ENCODE measurements at regions not wholly inside any gene's neighbourhood (a gene's known extent, or its start where the extent isn't known, plus 50 kb on each side); places are given as distances from the start of the nearest gene placed in this dataset.

DNA sequence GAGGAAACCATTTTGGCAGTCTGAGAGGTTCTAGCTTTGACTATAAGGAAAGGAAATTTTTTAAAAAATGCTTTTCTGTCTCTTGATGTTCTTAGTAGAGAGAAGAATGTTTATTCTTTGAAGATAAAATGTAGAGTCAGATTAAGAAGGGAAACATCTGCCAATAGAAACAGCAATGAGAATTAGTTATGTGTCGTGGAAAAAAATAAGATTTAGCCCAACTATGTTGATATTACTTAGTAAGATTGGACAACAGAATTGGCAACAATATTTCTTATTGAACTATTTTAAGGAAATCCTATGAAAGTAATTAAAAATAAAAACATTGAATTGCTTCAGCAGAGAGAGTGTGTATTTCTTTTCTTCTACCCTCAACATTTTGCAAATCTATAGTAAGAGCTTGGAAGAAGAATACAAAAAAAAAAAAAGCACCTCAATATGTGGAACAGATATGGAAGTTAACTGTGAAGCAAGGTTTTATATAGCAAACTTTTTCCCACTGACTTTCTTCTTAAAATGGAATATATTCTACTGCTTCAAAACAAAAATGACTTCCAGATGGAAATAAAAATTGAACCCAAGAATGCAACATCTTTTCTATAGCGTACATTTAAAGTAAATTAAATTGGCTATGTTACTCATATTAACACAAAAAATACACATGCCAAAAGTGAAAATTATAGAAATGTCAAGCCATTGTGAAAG, 177.9 kb downstream of the FAM124B start:
- no peak for TF ChIP-seq EZH2 (IDR thresholded peaks at IDR 0.05; ENCODE audit: low read length, missing control alignments)
- TF ChIP-seq, protein P1, sequence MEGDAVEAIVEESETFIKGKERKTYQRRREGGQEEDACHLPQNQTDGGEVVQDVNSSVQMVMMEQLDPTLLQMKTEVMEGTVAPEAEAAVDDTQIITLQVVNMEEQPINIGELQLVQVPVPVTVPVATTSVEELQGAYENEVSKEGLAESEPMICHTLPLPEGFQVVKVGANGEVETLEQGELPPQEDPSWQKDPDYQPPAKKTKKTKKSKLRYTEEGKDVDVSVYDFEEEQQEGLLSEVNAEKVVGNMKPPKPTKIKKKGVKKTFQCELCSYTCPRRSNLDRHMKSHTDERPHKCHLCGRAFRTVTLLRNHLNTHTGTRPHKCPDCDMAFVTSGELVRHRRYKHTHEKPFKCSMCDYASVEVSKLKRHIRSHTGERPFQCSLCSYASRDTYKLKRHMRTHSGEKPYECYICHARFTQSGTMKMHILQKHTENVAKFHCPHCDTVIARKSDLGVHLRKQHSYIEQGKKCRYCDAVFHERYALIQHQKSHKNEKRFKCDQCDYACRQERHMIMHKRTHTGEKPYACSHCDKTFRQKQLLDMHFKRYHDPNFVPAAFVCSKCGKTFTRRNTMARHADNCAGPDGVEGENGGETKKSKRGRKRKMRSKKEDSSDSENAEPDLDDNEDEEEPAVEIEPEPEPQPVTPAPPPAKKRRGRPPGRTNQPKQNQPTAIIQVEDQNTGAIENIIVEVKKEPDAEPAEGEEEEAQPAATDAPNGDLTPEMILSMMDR (conservative IDR thresholded peaks at IDR 0.05 in 1 of 2, IDR thresholded peaks at IDR 0.05 in 1 of 2; ENCODE audit: low read depth in 1 of 2, low read length in 2 of 2), result no peak
- peak in 1 of 2 donors; percentile 24 for DNase-seq (ENCODE audit: low read depth in 2 of 2)
- H3K36me3 ChIP-seq (ENCODE audit: control insufficient read depth, insufficient read depth, low read length), result no peaks in the 10 kb centered on the region
- H3K27me3 ChIP-seq (ENCODE audit: control insufficient read depth, insufficient read depth, low read length), result no peaks in the 10 kb centered on the region
- peaks cover 11% of the 10 kb centered on the region for H3K4me1 ChIP-seq (ENCODE audit: control insufficient read depth, extremely low read depth, insufficient read depth, low read length)
- H3K9ac ChIP-seq (ENCODE audit: insufficient read depth, low read length), result no peak overlapping the region
- no peak overlapping the region for H3K4me3 ChIP-seq (replicated peaks in 1 of 4; ENCODE audit: control extremely low read depth in 1 of 4, insufficient read depth in 1 of 4, low read depth in 3 of 4, low read length in 4 of 4)
- no peak overlapping the region for H3K4me2 ChIP-seq (ENCODE audit: extremely low read depth, insufficient read depth, low read length)
- no peaks in the 10 kb centered on the region for H3K9me3 ChIP-seq (ENCODE audit: control insufficient read depth, insufficient read depth, low read depth, low read length)
- H3K79me2 ChIP-seq (ENCODE audit: control insufficient read depth, insufficient read depth, low read length), result no peaks in the 10 kb centered on the region
- H2AFZ ChIP-seq (ENCODE audit: low read length), result no peak overlapping the region
- no peak overlapping the region for H3K27ac ChIP-seq (ENCODE audit: insufficient read depth, low read length)
- H4K20me1 ChIP-seq (ENCODE audit: control insufficient read depth, extremely low read depth, insufficient read depth, low read length), result no peaks in the 10 kb centered on the region

DNA sequence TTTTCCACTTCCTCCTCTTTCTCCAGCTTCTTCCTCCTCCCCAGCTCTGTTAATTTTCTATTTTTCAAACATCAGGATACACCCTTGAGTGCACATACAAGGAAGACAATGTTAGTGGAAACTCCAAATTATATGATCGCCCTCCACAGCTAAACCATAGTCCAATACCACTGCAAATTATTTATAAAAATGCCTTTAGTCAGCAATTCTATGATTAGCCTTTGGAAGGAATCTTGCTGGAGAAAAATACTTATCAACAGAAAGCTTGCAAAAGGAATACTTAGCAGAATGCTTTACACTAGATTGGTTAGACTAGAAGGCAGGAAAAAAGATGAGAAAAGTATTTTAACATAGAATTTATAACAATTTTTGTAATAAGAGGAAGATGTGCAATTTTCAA, 178.9 kb downstream of the FAM124B start:
- TF ChIP-seq, protein P1 (conservative IDR thresholded peaks at IDR 0.05 in 1 of 2, IDR thresholded peaks at IDR 0.05 in 1 of 2; ENCODE audit: low read depth in 1 of 2, low read length in 2 of 2), result no peak
- no peak for TF ChIP-seq EZH2 (IDR thresholded peaks at IDR 0.05; ENCODE audit: low read length, missing control alignments)

DNA sequence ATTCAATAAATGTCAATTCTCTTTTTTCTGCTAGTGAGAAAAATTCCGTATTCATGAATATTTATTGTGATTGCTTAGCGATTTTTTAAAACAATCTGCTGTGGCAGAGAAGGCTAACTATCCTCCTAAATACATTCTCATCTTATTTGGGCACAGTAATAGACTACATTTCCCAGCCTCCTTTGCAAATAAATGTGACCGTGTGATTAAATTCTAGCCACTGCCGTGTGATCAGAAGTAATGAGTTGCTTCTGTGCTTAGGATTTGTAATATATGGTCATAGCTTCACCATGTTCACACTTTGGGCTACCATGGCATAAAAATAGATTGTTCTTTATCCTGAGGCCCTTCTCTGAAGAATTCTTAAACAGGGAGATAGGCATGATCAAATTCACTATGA, 179.6 kb downstream of the FAM124B start:
- H3K4me3 ChIP-seq (replicated peaks in 1 of 4; ENCODE audit: control extremely low read depth in 1 of 4, insufficient read depth in 1 of 4, low read depth in 3 of 4, low read length in 4 of 4), result no peak overlapping the region
- peaks cover 11% of the 10 kb centered on the region for H3K4me1 ChIP-seq (ENCODE audit: control insufficient read depth, extremely low read depth, insufficient read depth, low read length)
- H3K9ac ChIP-seq (ENCODE audit: insufficient read depth, low read length), result no peak overlapping the region
- no peak overlapping the region for H2AFZ ChIP-seq (ENCODE audit: low read length)
- no peaks in the 10 kb centered on the region for H3K36me3 ChIP-seq (ENCODE audit: control insufficient read depth, insufficient read depth, low read length)
- TF ChIP-seq, protein P1 (conservative IDR thresholded peaks at IDR 0.05 in 1 of 2, IDR thresholded peaks at IDR 0.05 in 1 of 2; ENCODE audit: low read depth in 1 of 2, low read length in 2 of 2), result no peak
- TF ChIP-seq EZH2 (IDR thresholded peaks at IDR 0.05; ENCODE audit: low read length, missing control alignments), result no peak
- H3K79me2 ChIP-seq (ENCODE audit: control insufficient read depth, insufficient read depth, low read length), result no peaks in the 10 kb centered on the region
- H3K27me3 ChIP-seq (ENCODE audit: control insufficient read depth, insufficient read depth, low read length), result no peaks in the 10 kb centered on the region
- H3K9me3 ChIP-seq (ENCODE audit: control insufficient read depth, insufficient read depth, low read depth, low read length), result no peaks in the 10 kb centered on the region
- no peak overlapping the region for H3K27ac ChIP-seq (ENCODE audit: insufficient read depth, low read length)
- DNase-seq (ENCODE audit: low read depth in 2 of 2), result peak; percentile 30 to 34
- H4K20me1 ChIP-seq (ENCODE audit: control insufficient read depth, extremely low read depth, insufficient read depth, low read length), result no peaks in the 10 kb centered on the region
- H3K4me2 ChIP-seq (ENCODE audit: extremely low read depth, insufficient read depth, low read length), result no peak overlapping the region

More for the DNA sequence above, 178.9 kb downstream of the FAM124B start:
- H3K27ac ChIP-seq (ENCODE audit: insufficient read depth, low read length), result no peak overlapping the region
- no peaks in the 10 kb centered on the region for H3K27me3 ChIP-seq (ENCODE audit: control insufficient read depth, insufficient read depth, low read length)
- H3K4me2 ChIP-seq (ENCODE audit: extremely low read depth, insufficient read depth, low read length), result no peak overlapping the region
- no peaks in the 10 kb centered on the region for H3K9me3 ChIP-seq (ENCODE audit: control insufficient read depth, insufficient read depth, low read depth, low read length)
- no peaks in the 10 kb centered on the region for H3K79me2 ChIP-seq (ENCODE audit: control insufficient read depth, insufficient read depth, low read length)
- no peaks in the 10 kb centered on the region for H4K20me1 ChIP-seq (ENCODE audit: control insufficient read depth, extremely low read depth, insufficient read depth, low read length)
- H3K9ac ChIP-seq (ENCODE audit: insufficient read depth, low read length), result no peak overlapping the region
- H2AFZ ChIP-seq (ENCODE audit: low read length), result no peak overlapping the region
- H3K4me3 ChIP-seq (replicated peaks in 1 of 4; ENCODE audit: control extremely low read depth in 1 of 4, insufficient read depth in 1 of 4, low read depth in 3 of 4, low read length in 4 of 4), result no peak overlapping the region
- no peaks in the 10 kb centered on the region for H3K36me3 ChIP-seq (ENCODE audit: control insufficient read depth, insufficient read depth, low read length)
- H3K4me1 ChIP-seq (ENCODE audit: control insufficient read depth, extremely low read depth, insufficient read depth, low read length), result peaks cover 11% of the 10 kb centered on the region
- DNase-seq (ENCODE audit: low read depth in 2 of 2), result no peak

All from fibroblast of lung (primary cell).